ENCODE measurements at regions not wholly inside any gene's neighbourhood (a gene's known extent, or its start where the extent isn't known, plus 50 kb on each side); places are given as distances from the start of the nearest gene placed in this dataset.

DNA sequence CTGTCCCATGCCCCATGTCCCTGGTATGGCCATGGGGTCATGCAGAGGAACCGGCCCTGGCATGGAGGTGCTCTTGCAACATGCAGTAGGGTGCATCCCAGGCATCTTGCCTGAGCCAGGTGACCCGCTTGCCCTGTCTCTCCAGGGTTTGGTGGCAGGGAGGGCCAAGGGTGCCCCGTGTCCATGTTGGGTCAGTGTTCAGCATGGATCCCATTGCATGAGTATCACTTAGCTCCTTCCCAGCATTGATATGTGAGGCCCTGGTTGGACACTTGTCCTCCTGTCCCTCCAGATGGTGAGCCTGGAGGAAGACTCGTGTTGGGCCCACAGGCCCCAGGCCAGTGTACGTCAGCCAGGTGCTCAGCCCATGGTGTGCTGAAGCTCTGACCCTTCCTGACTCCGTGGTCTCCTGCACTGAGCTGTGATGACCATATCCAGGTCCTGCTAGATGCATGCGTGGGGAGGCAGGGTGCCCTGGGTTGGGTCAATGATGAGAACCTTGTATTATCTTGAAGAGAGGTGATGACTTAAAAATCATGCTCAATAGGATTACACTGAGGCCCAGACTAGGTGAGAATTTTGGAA is 205.0 kb downstream of the UBE3A start:
- WGBS, 2 experiments (ENCODE audit: extremely low coverage in 1 of 2, insufficient coverage in 1 of 2, insufficient read length in 1 of 2, insufficient replicate concordance in 2 of 2, low coverage in 1 of 2, low lambda C conversion rate in 2 of 2, missing lambda C conversion rate in 1 of 2) = 85% methylated on average over 7 of the region's 7 CpGs; no CpG with 5 or more reads in 1 of the 2 experiments
- CTCF ChIA-PET (ENCODE audit: partially characterized antibody) = no interaction called here
- no peak for TF ChIP-seq CREB1 (IDR thresholded peaks at IDR 0.05)
- no peak for TF ChIP-seq JUND (IDR thresholded peaks at IDR 0.05; ENCODE audit: low read length)
- TF ChIP-seq KDM4A (IDR thresholded peaks at IDR 0.05; ENCODE audit: low read depth, low read length, severe bottlenecking) = no peak
- TF ChIP-seq POLR2AphosphoS5 (IDR thresholded peaks at IDR 0.05; ENCODE audit: low read depth, low read length) = no peak
- TF ChIP-seq TAF1 (IDR thresholded peaks at IDR 0.05; ENCODE audit: low read depth, low read length) = no peak
- no peak for TF ChIP-seq SP2 (IDR thresholded peaks at IDR 0.05; ENCODE audit: low read length)
- no peak for TF ChIP-seq HDAC6 (IDR thresholded peaks at IDR 0.05; ENCODE audit: low read depth, low read length)
- no peak for TF ChIP-seq CHD1 (IDR thresholded peaks at IDR 0.05; ENCODE audit: low read depth, low read length)
- no peak for TF ChIP-seq RAD21 (IDR thresholded peaks at IDR 0.05 in 1 of 2, conservative IDR thresholded peaks at IDR 0.05 in 1 of 2; ENCODE audit: low read depth in 2 of 2, low read length in 2 of 2)
- TF ChIP-seq RXRA (IDR thresholded peaks at IDR 0.05; ENCODE audit: insufficient read depth, low read depth, low read length) = no peak
- no peak for TF ChIP-seq CBX8 (IDR thresholded peaks at IDR 0.05; ENCODE audit: borderline replicate concordance, low read depth, low read length)
- TF ChIP-seq YY1 (IDR thresholded peaks at IDR 0.05; ENCODE audit: low read depth, low read length) = no peak

More for the DNA sequence above, 205.0 kb downstream of the UBE3A start:
- POLR2A ChIA-PET (ENCODE audit: partially characterized antibody) = no interaction called here
- no peak for DNase-seq (ENCODE audit: low read depth in 1 of 2, low spot score in 2 of 2)
- H3K4ac ChIP-seq (replicated peaks; ENCODE audit: insufficient read length, low read depth, low read length) = no peak overlapping the region
- H3K79me2 ChIP-seq (ENCODE audit: control insufficient read depth in 1 of 2, insufficient read depth in 2 of 2, low read length in 2 of 2) = no peaks in the 10 kb centered on the region
- no peak overlapping the region for H3K56ac ChIP-seq (replicated peaks; ENCODE audit: insufficient read length, low read depth, low read length)
- H3K79me1 ChIP-seq (ENCODE audit: low read depth, low read length) = no peaks in the 10 kb centered on the region
- no peak overlapping the region for H2BK5ac ChIP-seq (ENCODE audit: low read depth, low read length)
- H2AFZ ChIP-seq (ENCODE audit: low read length) = no peak overlapping the region
- no peak for FAIRE-seq
- no peak overlapping the region for H3K14ac ChIP-seq (ENCODE audit: insufficient read length)
- no peak overlapping the region for H4K5ac ChIP-seq (ENCODE audit: insufficient read length, low read depth, low read length)
- no peak overlapping the region for H4K91ac ChIP-seq (replicated peaks; ENCODE audit: insufficient read length, low read length)
- H3K9me3 ChIP-seq (ENCODE audit: insufficient read depth in 2 of 2, low read depth in 1 of 2, low read length in 1 of 2) = peaks cover 80 to 100% of the 10 kb centered on the region in 2 experiments
- no peak overlapping the region for H2BK120ac ChIP-seq (replicated peaks; ENCODE audit: low read depth, low read length)
- H2AK5ac ChIP-seq (ENCODE audit: low read depth, low read length) = no peak overlapping the region
- no peak overlapping the region for H3K27ac ChIP-seq (ENCODE audit: low read depth, low read length)
- no peak overlapping the region for H2BK20ac ChIP-seq (ENCODE audit: low read length)
- no peak overlapping the region for H3K9ac ChIP-seq (replicated peaks in 1 of 4; ENCODE audit: extremely low read depth in 1 of 4, low read depth in 3 of 4, low read length in 3 of 4)
- no peak overlapping the region for H2BK12ac ChIP-seq (ENCODE audit: low read depth, low read length)
- no peaks in the 10 kb centered on the region for H3K23me2 ChIP-seq (ENCODE audit: low read depth, low read length)
- no peak overlapping the region for H4K8ac ChIP-seq (ENCODE audit: extremely low read depth, insufficient read depth, low read length)
- H3K4me1 ChIP-seq (replicated peaks in 1 of 4; ENCODE audit: control insufficient read depth in 3 of 4, insufficient read depth in 4 of 4, low read length in 3 of 4) = no peaks in the 10 kb centered on the region
- no peaks in the 10 kb centered on the region for H3K27me3 ChIP-seq (replicated peaks in 1 of 4; ENCODE audit: control insufficient read depth in 3 of 4, extremely low read depth in 1 of 4, insufficient read depth in 3 of 4, low read length in 3 of 4)
- no peak overlapping the region for H2BK15ac ChIP-seq (ENCODE audit: low read length)
- H3K18ac ChIP-seq (ENCODE audit: extremely low read depth, low read length) = no peak overlapping the region
- H3K4me2 ChIP-seq (ENCODE audit: insufficient read depth in 1 of 2, low read depth in 2 of 2, low read length in 2 of 2) = no peak overlapping the region
- H3K4me3 ChIP-seq (ENCODE audit: extremely low read depth in 1 of 4, insufficient read depth in 2 of 4, low read depth in 3 of 4, low read length in 4 of 4) = no peak overlapping the region
- no peaks in the 10 kb centered on the region for H3K36me3 ChIP-seq (ENCODE audit: control insufficient read depth in 2 of 4, insufficient read depth in 4 of 4, low read length in 3 of 4)
- H3K23ac ChIP-seq (ENCODE audit: insufficient read length) = no peak overlapping the region
- H4K20me1 ChIP-seq (replicated peaks in 1 of 2; ENCODE audit: control insufficient read depth in 1 of 2, insufficient read depth in 2 of 2, low read length in 2 of 2) = no peaks in the 10 kb centered on the region
